Liver (tissue), 8 donors: ENCODE measurements at regions not wholly inside any gene's neighbourhood (a gene's known extent, or its start where the extent isn't known, plus 50 kb on each side); places are given as distances from the start of the nearest gene placed in this dataset.

Source experiments
- DNase-seq: peaks from one replicate; pipeline ENCODE4 v3.0.0-alpha.2; 2017; ENCODE audit warnings: low spot score
- H3K27ac ChIP-seq, 2 donors: one replicate each; pipeline ENCODE4 v1.7.0; 2013; ENCODE audit warnings: inconsistent platforms in 2 of 2, low read length in 2 of 2, control low read depth in 1 of 2, low read depth in 1 of 2, mild to moderate bottlenecking in 1 of 2
- H3K27me3 ChIP-seq, 4 donors: one replicate each; pipeline versions ENCODE4 v1.6.1 to v1.7.0; 2013; ENCODE audit warnings: low read length in 3 of 4, inconsistent platforms in 1 of 4, mild to moderate bottlenecking in 1 of 4, moderate library complexity in 1 of 4; ENCODE audit not compliant: control insufficient read depth in 4 of 4, insufficient read depth in 4 of 4
- H3K36me3 ChIP-seq, 4 donors: one replicate each; pipeline versions ENCODE4 v1.6.1 to v1.7.0; 2013; ENCODE audit warnings: low read length in 3 of 4, mild to moderate bottlenecking in 3 of 4, low read depth in 1 of 4, moderate library complexity in 1 of 4; ENCODE audit not compliant: control insufficient read depth in 4 of 4, insufficient read depth in 3 of 4
- H3K4me1 ChIP-seq, 4 donors: one replicate each; pipeline versions ENCODE4 v1.6.1 to v1.7.0; 2013; ENCODE audit warnings: low read length in 3 of 4, mild to moderate bottlenecking in 3 of 4, moderate library complexity in 1 of 4; ENCODE audit not compliant: control insufficient read depth in 4 of 4, insufficient read depth in 4 of 4
- H3K4me3 ChIP-seq, 3 donors: one replicate each; pipeline versions ENCODE4 v1.6.1 to v1.7.0; 2013; ENCODE audit warnings: low read length in 3 of 3, control low read depth in 1 of 3, low read depth in 1 of 3, mild to moderate bottlenecking in 1 of 3
- H3K9ac ChIP-seq, 2 donors: one replicate each; pipeline ENCODE4 v1.7.0; 2013; ENCODE audit warnings: low read length in 2 of 2, mild to moderate bottlenecking in 2 of 2, moderate library complexity in 2 of 2, control low read depth in 1 of 2, low read depth in 1 of 2
- H3K9me3 ChIP-seq, 4 donors: one replicate each; pipeline versions ENCODE4 v1.6.1 to v1.7.0; 2013; ENCODE audit warnings: low read length in 3 of 4; ENCODE audit not compliant: control insufficient read depth in 4 of 4
- CTCF ChIP-seq: fragments of 150-350 bp; IDR thresholded peaks from 2 replicates; pipeline ENCODE4 v1.5.1; 2017; ENCODE audit warnings: improper control_type of control experiment, low read depth, low read length; ENCODE audit not compliant: missing input control
- EGR1 ChIP-seq, 2 donors: IDR thresholded peaks; 2 replicates each; pipeline ENCODE4 v1.6.1; 2016 to 2018; ENCODE audit warnings: antibody characterized with exemption in 2 of 2, low read depth in 2 of 2
- FOXA2 ChIP-seq: IDR thresholded peaks from 2 replicates; pipeline ENCODE4 v1.6.1; 2016; ENCODE audit warnings: antibody characterized with exemption
- GABPA ChIP-seq, 2 donors: IDR thresholded peaks in 1 of 2; conservative IDR thresholded peaks in 1 of 2; 2 replicates each; pipeline ENCODE4 v1.6.1; 2016; ENCODE audit warnings: antibody characterized with exemption in 2 of 2, mild to moderate bottlenecking in 1 of 2, moderate library complexity in 1 of 2
- HNF4A ChIP-seq, 2 donors: conservative IDR thresholded peaks; 2 replicates each; pipeline ENCODE4 v1.6.1; 2016; ENCODE audit warnings: antibody characterized with exemption in 2 of 2, mild to moderate bottlenecking in 2 of 2
- HNF4G ChIP-seq: IDR thresholded peaks from 2 replicates; pipeline ENCODE4 v1.6.1; 2016; ENCODE audit warnings: antibody characterized with exemption
- NR2F2 ChIP-seq: IDR thresholded peaks from 2 replicates; pipeline ENCODE4 v1.6.1; 2016; ENCODE audit warnings: antibody characterized with exemption
- RAD21 ChIP-seq, 2 donors: IDR thresholded peaks; 2 replicates each; pipeline ENCODE4 v1.6.1; 2016; ENCODE audit warnings: antibody characterized with exemption in 2 of 2, mild to moderate bottlenecking in 2 of 2
- REST ChIP-seq: IDR thresholded peaks from 2 replicates; pipeline ENCODE4 v1.6.1; 2016; ENCODE audit warnings: antibody characterized with exemption, mild to moderate bottlenecking
- RXRA ChIP-seq, 2 donors: IDR thresholded peaks; 2 replicates each; pipeline ENCODE4 v1.6.1; 2017 to 2018; ENCODE audit warnings: antibody characterized with exemption in 2 of 2, mild to moderate bottlenecking in 1 of 2
- SP1 ChIP-seq: IDR thresholded peaks from 2 replicates; pipeline ENCODE4 v1.6.1; 2018; ENCODE audit warnings: antibody characterized with exemption, mild to moderate bottlenecking
- TAF1 ChIP-seq: conservative IDR thresholded peaks from 2 replicates; pipeline ENCODE4 v1.6.1; 2016; ENCODE audit warnings: antibody characterized with exemption, mild to moderate bottlenecking
- YY1 ChIP-seq: IDR thresholded peaks from 2 replicates; pipeline ENCODE4 v1.6.1; 2016; ENCODE audit warnings: antibody characterized with exemption, mild to moderate bottlenecking
- WGBS: extraction: QIAGEN DNeasy Blood & Tissue Kit; methylation state at CpG from one replicate; pipeline ENCODE4 v1.1.7; 2013; 5-methylcytosine and 5-hydroxymethylcytosine counted together
- TF ChIP-seq, protein P1 (sequence below): IDR thresholded peaks from 2 replicates; pipeline ENCODE4 v1.6.1; 2016; ENCODE audit warnings: antibody characterized with exemption
- TF ChIP-seq, protein P2 (sequence below): IDR thresholded peaks from 2 replicates; pipeline ENCODE4 v1.6.1; 2016; ENCODE audit warnings: antibody characterized with exemption
- TF ChIP-seq, protein P3 (sequence below): IDR thresholded peaks from 2 replicates; pipeline ENCODE4 v1.6.1; 2016; ENCODE audit warnings: antibody characterized with exemption
- donor health status: healthy.
- donor health status: healthy.
- donor health status: healthy.
- donor health status: healthy.
- donor health status: healthy.

- Histone ChIP-seq H3K4me1 (no peaks in the 10 kb centered on the region), H3K9ac (no peak overlapping the region), H3K27ac (no peak overlapping the region), H3K4me3 (no peak overlapping the region), H3K9me3 (no peaks in the 10 kb centered on the region), H3K36me3 (no peaks in the 10 kb centered on the region), H3K27me3 (no peaks in the 10 kb centered on the region)
- DNase-seq, result no peak
- TF ChIP-seq CTCF (no peak), FOXA2 (no peak), GABPA (IDR thresholded peaks at IDR 0.05 in 1 of 2, conservative IDR thresholded peaks at IDR 0.05 in 1 of 2) (no peak), RAD21 (IDR thresholded peaks at IDR 0.05) (no peak), TAF1 (no peak), YY1 (no peak), REST (no peak), RXRA (IDR thresholded peaks at IDR 0.05) (no peak), SP1 (no peak), HNF4G (no peak), EGR1 (IDR thresholded peaks at IDR 0.05; ENCODE audit: low read depth in 2 of 2) (no peak), NR2F2 (no peak), HNF4A (conservative IDR thresholded peaks at IDR 0.05) (no peak)
- TF ChIP-seq, protein P1, sequence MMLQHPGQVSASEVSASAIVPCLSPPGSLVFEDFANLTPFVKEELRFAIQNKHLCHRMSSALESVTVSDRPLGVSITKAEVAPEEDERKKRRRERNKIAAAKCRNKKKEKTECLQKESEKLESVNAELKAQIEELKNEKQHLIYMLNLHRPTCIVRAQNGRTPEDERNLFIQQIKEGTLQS, result no peak
- TF ChIP-seq, protein P2, sequence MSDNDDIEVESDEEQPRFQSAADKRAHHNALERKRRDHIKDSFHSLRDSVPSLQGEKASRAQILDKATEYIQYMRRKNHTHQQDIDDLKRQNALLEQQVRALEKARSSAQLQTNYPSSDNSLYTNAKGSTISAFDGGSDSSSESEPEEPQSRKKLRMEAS, result no peak
Observed at GRCh38 chr13:78299832-78300623, 303.3 kb downstream of the POU4F1 start.

GRCh38 chr13:78298657-78299056 is 304.7 kb downstream of the POU4F1 start:
- no peak for DNase-seq
- H3K9me3 ChIP-seq, result no peaks in the 10 kb centered on the region
- H3K4me3 ChIP-seq, result no peak overlapping the region
- H3K4me1 ChIP-seq, result no peaks in the 10 kb centered on the region
- no peak overlapping the region for H3K9ac ChIP-seq
- H3K27me3 ChIP-seq, result no peaks in the 10 kb centered on the region
- TF ChIP-seq RAD21 (IDR thresholded peaks at IDR 0.05), result no peak
- no peak for TF ChIP-seq CTCF
- TF ChIP-seq, protein P3, sequence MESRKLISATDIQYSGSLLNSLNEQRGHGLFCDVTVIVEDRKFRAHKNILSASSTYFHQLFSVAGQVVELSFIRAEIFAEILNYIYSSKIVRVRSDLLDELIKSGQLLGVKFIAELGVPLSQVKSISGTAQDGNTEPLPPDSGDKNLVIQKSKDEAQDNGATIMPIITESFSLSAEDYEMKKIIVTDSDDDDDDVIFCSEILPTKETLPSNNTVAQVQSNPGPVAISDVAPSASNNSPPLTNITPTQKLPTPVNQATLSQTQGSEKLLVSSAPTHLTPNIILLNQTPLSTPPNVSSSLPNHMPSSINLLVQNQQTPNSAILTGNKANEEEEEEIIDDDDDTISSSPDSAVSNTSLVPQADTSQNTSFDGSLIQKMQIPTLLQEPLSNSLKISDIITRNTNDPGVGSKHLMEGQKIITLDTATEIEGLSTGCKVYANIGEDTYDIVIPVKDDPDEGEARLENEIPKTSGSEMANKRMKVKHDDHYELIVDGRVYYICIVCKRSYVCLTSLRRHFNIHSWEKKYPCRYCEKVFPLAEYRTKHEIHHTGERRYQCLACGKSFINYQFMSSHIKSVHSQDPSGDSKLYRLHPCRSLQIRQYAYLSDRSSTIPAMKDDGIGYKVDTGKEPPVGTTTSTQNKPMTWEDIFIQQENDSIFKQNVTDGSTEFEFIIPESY, result no peak
- TF ChIP-seq TAF1, result no peak
- no peaks in the 10 kb centered on the region for H3K36me3 ChIP-seq
- no peak overlapping the region for H3K27ac ChIP-seq
- 35% methylated on average over 1 of the region's 1 CpG for WGBS
